HepG2 (cell line): ENCODE measurements at regions not wholly inside any gene's neighbourhood (a gene's known extent, or its start where the extent isn't known, plus 50 kb on each side); places are given as distances from the start of the nearest gene placed in this dataset.
A peak's percentile ranks its signal among the peaks of the same experiment; 100 is the strongest.

Experiments used
- ARNTL ChIP-seq: sonication (generic); formaldehyde crosslinking; IDR thresholded peaks from 2 replicates; pipeline ENCODE4 v1.4.0; 2020; ENCODE audit warnings: mild to moderate bottlenecking, missing genetic modification reagents
- CBX5 ChIP-seq: sonication (generic); formaldehyde crosslinking; IDR thresholded peaks from 2 replicates; pipeline ENCODE4 v1.4.0; 2020; ENCODE audit warnings: missing genetic modification reagents, borderline replicate concordance
- FOXA3 ChIP-seq: IDR thresholded peaks from 2 replicates; pipeline ENCODE4 v1.6.1; 2016; ENCODE audit warnings: missing genetic modification reagents, missing compliant biosample characterization
- FOXJ3 ChIP-seq: sonication (generic); formaldehyde crosslinking; IDR thresholded peaks from 2 replicates; pipeline ENCODE4 v1.4.0; 2020; ENCODE audit warnings: missing genetic modification reagents, mild to moderate bottlenecking, borderline replicate concordance
- HMG20A ChIP-seq: IDR thresholded peaks from 2 replicates; pipeline ENCODE4 v1.6.1; 2016; ENCODE audit warnings: borderline replicate concordance
- HNF4A ChIP-seq: sonication (generic); formaldehyde crosslinking; IDR thresholded peaks from 2 replicates; pipeline ENCODE4 v1.4.0; 2020; ENCODE audit warnings: missing genetic modification reagents
- HOXA3 ChIP-seq: sonication (generic); formaldehyde crosslinking; IDR thresholded peaks from 2 replicates; pipeline ENCODE4 v1.5.0; 2020; ENCODE audit warnings: missing genetic modification reagents
- JUNB ChIP-seq: sonication (generic); formaldehyde crosslinking; IDR thresholded peaks from 2 replicates; pipeline ENCODE4 v1.8.0; 2022; ENCODE audit warnings: missing genetic modification reagents, mild to moderate bottlenecking, borderline replicate concordance
- KAT7 ChIP-seq: IDR thresholded peaks from 2 replicates; pipeline ENCODE4 v1.6.1; 2018; ENCODE audit warnings: borderline replicate concordance, missing compliant biosample characterization
- KLF11 ChIP-seq: IDR thresholded peaks from 2 replicates; pipeline ENCODE4 v1.6.1; 2016; ENCODE audit warnings: missing compliant biosample characterization
- MED8 ChIP-seq: sonication (generic); formaldehyde crosslinking; IDR thresholded peaks from 2 replicates; pipeline ENCODE4 v1.8.1; 2023; ENCODE audit warnings: mild to moderate bottlenecking, missing genetic modification reagents; ENCODE audit not compliant: insufficient replicate concordance
- MXD4 ChIP-seq: IDR thresholded peaks from 2 replicates; pipeline ENCODE4 v1.6.1; 2016; ENCODE audit warnings: mild to moderate bottlenecking, missing biosample characterization, missing genetic modification reagents
- NBN ChIP-seq: fragments of 450-650 bp; conservative IDR thresholded peaks from 2 replicates; pipeline ENCODE4 v1.6.1; 2017
- NONO ChIP-seq, 2 experiments: fragments of 450-650 bp in 1 of 2; sonication (generic) in 1 of 2; formaldehyde crosslinking in 1 of 2; IDR thresholded peaks in 1 of 2; conservative IDR thresholded peaks in 1 of 2; 2 replicates each; pipeline versions ENCODE4 v1.6.1 to v1.8.0; 2017 to 2022; ENCODE audit warnings: mild to moderate bottlenecking in 1 of 2, missing genetic modification reagents in 1 of 2, moderate library complexity in 1 of 2
- NR2F6 ChIP-seq, 2 experiments: IDR thresholded peaks; 2 replicates each; pipeline ENCODE4 v1.6.1; 2016; ENCODE audit warnings: antibody characterized with exemption in 1 of 2, mild to moderate bottlenecking in 1 of 2
- PAF1 ChIP-seq: IDR thresholded peaks from 2 replicates; pipeline ENCODE4 v1.6.1; 2016; ENCODE audit warnings: missing genetic modification reagents, missing compliant biosample characterization
- RXRA ChIP-seq: sonication (generic); formaldehyde crosslinking; IDR thresholded peaks from 2 replicates; pipeline ENCODE4 v1.5.1; 2020; ENCODE audit warnings: missing genetic modification reagents
- SMAD9 ChIP-seq: sonication (generic); formaldehyde crosslinking; IDR thresholded peaks from 2 replicates; pipeline ENCODE4 v1.5.1; 2020; ENCODE audit warnings: mild to moderate bottlenecking, missing genetic modification reagents
- SP5 ChIP-seq: IDR thresholded peaks from 2 replicates; pipeline ENCODE4 v1.6.1; 2016; ENCODE audit warnings: low read depth, borderline replicate concordance
- SUZ12 ChIP-seq: fragments of 150-350 bp; IDR thresholded peaks from 2 replicates; pipeline ENCODE4 v1.6.1; 2014; ENCODE audit warnings: low read depth, low read length
- TEAD3 ChIP-seq: optimal IDR thresholded peaks from 2 replicates; pipeline ENCODE3; 2016; ENCODE audit warnings: borderline replicate concordance
- U2AF1 ChIP-seq: fragments of 200-400 bp; formaldehyde crosslinking; optimal IDR thresholded peaks from 2 replicates; pipeline ENCODE3; 2017; ENCODE audit warnings: mild to moderate bottlenecking, low read depth, low read length
- YY1 ChIP-seq: IDR thresholded peaks from 2 replicates; pipeline ENCODE4 v1.6.1; 2011; ENCODE audit warnings: low read length, low read depth, moderate library complexity, mild to moderate bottlenecking; ENCODE audit not compliant: insufficient read depth, insufficient replicate concordance
- ZEB1 ChIP-seq: IDR thresholded peaks from 2 replicates; pipeline ENCODE4 v1.6.1; 2012; ENCODE audit warnings: mild to moderate bottlenecking, low read depth, inconsistent platforms; ENCODE audit not compliant: insufficient replicate concordance
- ZNF180 ChIP-seq: sonication (generic); formaldehyde crosslinking; IDR thresholded peaks from 2 replicates; pipeline ENCODE4 v1.4.0; 2020; ENCODE audit warnings: low read depth, missing genetic modification reagents, borderline replicate concordance
- ZNF296 ChIP-seq: sonication (generic); formaldehyde crosslinking; conservative IDR thresholded peaks from 2 replicates; pipeline ENCODE4 v1.5.0; 2020; ENCODE audit warnings: mild to moderate bottlenecking, missing genetic modification reagents
- ZNF564 ChIP-seq: sonication (generic); formaldehyde crosslinking; IDR thresholded peaks from 2 replicates; pipeline ENCODE4 v1.8.1; 2023; ENCODE audit warnings: mild to moderate bottlenecking, missing genetic modification reagents
- ZNF737 ChIP-seq: sonication (generic); formaldehyde crosslinking; IDR thresholded peaks from 2 replicates; pipeline ENCODE4 v1.5.0; 2020; ENCODE audit warnings: missing genetic modification reagents, mild to moderate bottlenecking, borderline replicate concordance
- ZNF792 ChIP-seq: IDR thresholded peaks from 2 replicates; pipeline ENCODE4 v1.6.1; 2016
- TF ChIP-seq, protein P1 (sequence below): IDR thresholded peaks from 2 replicates; pipeline ENCODE4 v1.4.0; 2020; ENCODE audit warnings: mild to moderate bottlenecking, missing genetic modification reagents

DNA sequence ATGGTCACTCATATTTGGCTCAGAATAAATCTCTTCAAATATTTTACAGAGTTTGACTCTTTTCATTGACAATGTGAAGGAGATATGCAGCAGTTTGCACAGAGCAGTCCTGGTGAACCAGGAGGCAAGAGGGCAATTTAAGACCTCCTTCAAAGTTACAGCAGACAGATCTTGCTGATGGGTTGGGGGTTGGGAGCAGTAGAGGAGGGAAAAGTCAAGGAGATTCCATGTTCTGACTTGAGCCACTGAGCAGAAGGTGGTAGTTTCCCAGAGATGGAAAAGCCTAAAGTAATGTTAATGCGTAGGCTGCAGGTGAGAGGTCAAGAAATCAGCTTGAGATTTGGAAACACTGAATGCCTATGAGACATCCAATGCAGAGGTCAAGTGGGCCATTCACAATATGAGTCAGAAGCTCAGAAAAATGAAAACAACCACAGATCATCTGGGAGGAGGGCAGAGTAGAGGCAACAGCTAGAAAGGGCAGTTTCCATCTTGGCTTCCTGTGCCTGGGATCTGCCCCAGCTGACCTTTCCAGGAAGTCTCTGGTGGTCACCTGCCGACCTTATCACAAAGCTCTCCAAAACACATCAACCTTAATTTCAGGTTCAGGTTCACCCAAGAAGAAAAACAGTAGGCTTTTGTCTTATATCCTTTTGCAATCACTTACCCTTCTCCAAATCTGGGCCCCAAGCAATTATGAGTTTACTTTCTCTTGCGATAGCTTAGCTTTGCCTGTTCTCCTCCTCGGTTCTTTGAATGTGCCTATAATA is 197.5 kb upstream of the ARL4C start (continued):
- TF ChIP-seq ZNF296 (CRISPR knock-in tag) (no peak), MXD4 (CRISPR knock-in tag) (0 out of 2 replicates have a peak, but pooled peaks have one; percentile 58), MED8 (CRISPR knock-in tag) (peak; percentile 56), SMAD9 (no peak), TEAD3 (CRISPR knock-in tag) (peak; percentile 66), CBX5 (peak; percentile 88), ZNF564 (no peak), ZNF180 (CRISPR knock-in tag) (no peak), NR2F6 (IDR thresholded peaks at IDR 0.05) (peak; percentile 96), NR2F6 (CRISPR knock-in tag; IDR thresholded peaks at IDR 0.05) (peak; percentile 97), PAF1 (CRISPR knock-in tag) (no peak), JUNB (CRISPR knock-in tag) (peak; percentile 34; the same call in 1 of the 2 replicates), SUZ12 (no peak), HOXA3 (CRISPR knock-in tag) (peak; percentile 63), RXRA (CRISPR knock-in tag) (peak; percentile 97), ZNF792 (CRISPR knock-in tag) (peak; percentile 21; the same call in 1 of the 2 replicates), KLF11 (CRISPR knock-in tag) (0 out of 2 replicates have a peak, but pooled peaks have one; percentile 35), ZEB1 (peak; percentile 64), HNF4A (CRISPR knock-in tag) (peak; percentile 59), FOXJ3 (CRISPR knock-in tag) (peak; percentile 49; the same call in 1 of the 2 replicates), SP5 (CRISPR knock-in tag) (peak; percentile 17; the same call in 1 of the 2 replicates), NBN (no peak), ZNF737 (CRISPR knock-in tag) (no peak), U2AF1 (no peak), FOXA3 (CRISPR knock-in tag) (peak; percentile 79), KAT7 (CRISPR knock-in tag) (0 out of 2 replicates have a peak, but pooled peaks have one; percentile 61), YY1 (peak; percentile 66), NONO (IDR thresholded peaks at IDR 0.05) (no peak), NONO (CRISPR knock-in tag; conservative IDR thresholded peaks at IDR 0.05) (no peak), ARNTL (CRISPR knock-in tag) (peak; percentile 51; the same call in 1 of the 2 replicates), HMG20A (CRISPR knock-in tag) (peak; percentile 87; the same call in 1 of the 2 replicates)
- TF ChIP-seq, protein P1, sequence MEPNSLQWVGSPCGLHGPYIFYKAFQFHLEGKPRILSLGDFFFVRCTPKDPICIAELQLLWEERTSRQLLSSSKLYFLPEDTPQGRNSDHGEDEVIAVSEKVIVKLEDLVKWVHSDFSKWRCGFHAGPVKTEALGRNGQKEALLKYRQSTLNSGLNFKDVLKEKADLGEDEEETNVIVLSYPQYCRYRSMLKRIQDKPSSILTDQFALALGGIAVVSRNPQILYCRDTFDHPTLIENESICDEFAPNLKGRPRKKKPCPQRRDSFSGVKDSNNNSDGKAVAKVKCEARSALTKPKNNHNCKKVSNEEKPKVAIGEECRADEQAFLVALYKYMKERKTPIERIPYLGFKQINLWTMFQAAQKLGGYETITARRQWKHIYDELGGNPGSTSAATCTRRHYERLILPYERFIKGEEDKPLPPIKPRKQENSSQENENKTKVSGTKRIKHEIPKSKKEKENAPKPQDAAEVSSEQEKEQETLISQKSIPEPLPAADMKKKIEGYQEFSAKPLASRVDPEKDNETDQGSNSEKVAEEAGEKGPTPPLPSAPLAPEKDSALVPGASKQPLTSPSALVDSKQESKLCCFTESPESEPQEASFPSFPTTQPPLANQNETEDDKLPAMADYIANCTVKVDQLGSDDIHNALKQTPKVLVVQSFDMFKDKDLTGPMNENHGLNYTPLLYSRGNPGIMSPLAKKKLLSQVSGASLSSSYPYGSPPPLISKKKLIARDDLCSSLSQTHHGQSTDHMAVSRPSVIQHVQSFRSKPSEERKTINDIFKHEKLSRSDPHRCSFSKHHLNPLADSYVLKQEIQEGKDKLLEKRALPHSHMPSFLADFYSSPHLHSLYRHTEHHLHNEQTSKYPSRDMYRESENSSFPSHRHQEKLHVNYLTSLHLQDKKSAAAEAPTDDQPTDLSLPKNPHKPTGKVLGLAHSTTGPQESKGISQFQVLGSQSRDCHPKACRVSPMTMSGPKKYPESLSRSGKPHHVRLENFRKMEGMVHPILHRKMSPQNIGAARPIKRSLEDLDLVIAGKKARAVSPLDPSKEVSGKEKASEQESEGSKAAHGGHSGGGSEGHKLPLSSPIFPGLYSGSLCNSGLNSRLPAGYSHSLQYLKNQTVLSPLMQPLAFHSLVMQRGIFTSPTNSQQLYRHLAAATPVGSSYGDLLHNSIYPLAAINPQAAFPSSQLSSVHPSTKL (CRISPR knock-in tag), result peak; percentile 100
